NT2/D1 (cell line): ENCODE measurements at regions not wholly inside any gene's neighbourhood (a gene's known extent, or its start where the extent isn't known, plus 50 kb on each side); places are given as distances from the start of the nearest gene placed in this dataset.

Experiments used
- SUZ12 ChIP-seq: IDR thresholded peaks from 2 replicates; pipeline ENCODE4 v1.6.1; 2011; ENCODE audit not compliant: insufficient read length, insufficient read depth; ENCODE audit errors: extremely low read depth
- ZNF274 ChIP-seq: IDR thresholded peaks from 2 replicates; pipeline ENCODE4 v1.6.1; 2011; ENCODE audit warnings: mild to moderate bottlenecking, low read depth, low read length

GRCh38 chr2:156132941-156133340 lies 199.6 kb downstream of the NR4A2 start:
- TF ChIP-seq ZNF274 (no peak), SUZ12 (no peak)
